ENCODE measurements at regions not wholly inside any gene's neighbourhood (a gene's known extent, or its start where the extent isn't known, plus 50 kb on each side); places are given as distances from the start of the nearest gene placed in this dataset.

DNA sequence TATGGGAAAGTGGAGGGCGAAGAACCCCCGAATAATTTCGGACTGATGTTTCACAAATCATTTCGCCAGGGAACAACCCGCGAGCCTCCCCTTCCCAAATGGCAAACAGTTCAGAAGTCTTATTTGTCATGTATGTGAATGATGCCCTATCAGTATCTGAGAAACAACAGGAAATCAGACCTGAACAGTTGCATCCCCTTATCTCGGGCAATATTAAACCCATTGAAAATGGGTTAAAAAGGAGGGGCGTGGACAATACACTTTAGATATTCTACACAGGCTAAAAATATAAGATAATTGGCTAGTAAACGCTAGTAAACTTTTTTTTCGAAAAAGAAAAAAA is 1003.3 kb upstream of the NR2F2 start:
- no peak for DNase-seq (ENCODE audit: low spot score in 2 of 2)
- FAIRE-seq: no peak

DNA sequence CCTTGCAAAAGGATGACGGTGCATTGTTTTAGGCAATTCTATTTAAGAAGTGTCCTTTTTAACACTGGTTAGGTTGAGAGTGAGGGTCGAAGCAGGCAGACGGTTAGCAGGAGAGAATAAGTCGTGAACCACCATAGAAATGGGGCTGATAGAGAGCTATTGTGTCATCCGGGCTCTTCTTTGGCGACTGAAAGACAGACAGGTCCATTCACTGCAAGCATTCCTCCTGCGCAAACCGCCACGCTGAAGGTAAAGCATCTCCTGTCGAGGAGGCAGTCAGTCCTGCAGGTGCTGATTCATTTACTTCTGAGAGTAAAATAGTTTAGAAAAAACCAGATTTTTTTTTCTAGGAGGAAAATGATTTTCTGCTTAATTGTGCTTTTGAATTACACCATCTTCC is 1002.8 kb upstream of the NR2F2 start:
- DNase-seq (ENCODE audit: low spot score in 2 of 2) (no peak), FAIRE-seq (no peak)

DNA sequence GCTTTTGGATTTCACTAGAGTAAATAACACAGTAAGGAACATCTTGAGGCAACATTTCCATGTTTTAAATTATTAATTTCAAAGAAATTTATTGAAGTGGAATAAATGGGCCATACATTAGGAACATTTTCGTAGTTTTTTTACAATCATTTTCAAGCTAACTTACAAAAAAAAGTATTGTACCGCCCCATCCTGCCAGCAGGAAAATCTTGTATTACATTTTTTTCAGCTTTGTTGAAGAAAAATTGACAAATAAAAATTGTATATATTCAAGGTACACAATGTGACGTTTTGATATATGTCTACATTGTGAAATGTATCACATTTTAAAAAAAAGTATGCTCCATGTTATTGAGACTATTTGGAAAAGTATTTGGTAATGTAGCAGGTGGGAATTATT is 1001.9 kb upstream of the NR2F2 start:
- DNase-seq (ENCODE audit: low spot score in 2 of 2) (no peak), FAIRE-seq (no peak)

DNA sequence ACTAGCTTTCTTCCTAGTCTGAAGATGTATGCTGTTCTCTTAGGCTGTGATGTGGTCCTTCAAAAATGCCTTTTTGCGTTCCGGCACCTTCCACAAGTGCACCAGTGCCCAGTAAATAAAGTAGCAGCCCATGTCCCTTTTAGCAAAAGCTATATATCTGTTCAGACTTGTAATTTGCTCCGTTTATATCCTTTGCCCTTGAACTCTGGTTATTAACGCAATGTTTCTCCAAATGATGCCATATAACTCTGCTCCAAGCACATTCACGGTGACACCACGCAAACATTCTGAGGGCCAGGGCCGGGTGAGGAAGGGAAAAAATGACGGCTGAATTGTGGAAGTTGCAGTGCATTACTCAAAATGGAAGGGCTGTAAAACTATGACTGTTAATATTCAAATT is 1001.1 kb upstream of the NR2F2 start:
- no peak for FAIRE-seq
- no peak for DNase-seq (ENCODE audit: low spot score in 2 of 2)

DNA sequence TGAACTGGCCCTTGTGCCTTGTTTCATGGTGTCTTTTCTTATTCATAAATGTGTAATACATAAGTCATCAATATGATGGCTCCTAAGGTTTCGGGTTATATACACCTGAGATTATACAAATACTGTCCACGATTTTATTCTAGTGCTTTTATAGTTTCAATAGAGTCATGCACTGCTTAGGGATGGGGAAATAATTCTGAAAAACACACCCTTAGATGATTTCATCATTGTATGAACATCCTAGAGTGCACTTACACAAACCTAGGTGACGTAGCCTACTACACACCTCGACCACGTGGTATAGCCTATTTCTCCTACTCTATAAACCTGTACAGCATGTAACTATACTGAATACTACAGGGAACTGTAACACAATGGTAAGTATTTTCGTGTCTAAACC is 988.8 kb upstream of the NR2F2 start:
- no peak for FAIRE-seq
- DNase-seq (ENCODE audit: low spot score in 2 of 2): no peak

DNA sequence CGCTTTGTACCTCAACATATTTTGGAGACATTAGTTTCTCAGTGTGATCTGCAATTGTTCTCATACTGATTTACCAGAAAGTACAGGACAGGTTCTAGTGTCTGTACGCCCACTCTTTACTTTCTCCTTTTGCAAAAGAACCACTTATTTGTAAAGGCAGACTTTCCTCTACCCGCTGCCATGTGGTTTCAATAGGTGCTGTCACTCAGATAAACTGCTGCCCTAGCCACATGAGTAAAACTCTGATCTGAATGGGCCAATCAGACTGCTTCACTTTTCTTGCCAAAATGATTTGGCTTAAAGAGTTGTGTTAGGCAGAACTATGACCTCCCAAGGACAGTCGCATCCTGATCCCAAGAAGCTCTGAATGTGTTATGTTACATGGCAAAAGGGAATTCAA is 984.6 kb upstream of the NR2F2 start:
- FAIRE-seq (no peak), DNase-seq (ENCODE audit: low spot score in 2 of 2) (no peak)

DNA sequence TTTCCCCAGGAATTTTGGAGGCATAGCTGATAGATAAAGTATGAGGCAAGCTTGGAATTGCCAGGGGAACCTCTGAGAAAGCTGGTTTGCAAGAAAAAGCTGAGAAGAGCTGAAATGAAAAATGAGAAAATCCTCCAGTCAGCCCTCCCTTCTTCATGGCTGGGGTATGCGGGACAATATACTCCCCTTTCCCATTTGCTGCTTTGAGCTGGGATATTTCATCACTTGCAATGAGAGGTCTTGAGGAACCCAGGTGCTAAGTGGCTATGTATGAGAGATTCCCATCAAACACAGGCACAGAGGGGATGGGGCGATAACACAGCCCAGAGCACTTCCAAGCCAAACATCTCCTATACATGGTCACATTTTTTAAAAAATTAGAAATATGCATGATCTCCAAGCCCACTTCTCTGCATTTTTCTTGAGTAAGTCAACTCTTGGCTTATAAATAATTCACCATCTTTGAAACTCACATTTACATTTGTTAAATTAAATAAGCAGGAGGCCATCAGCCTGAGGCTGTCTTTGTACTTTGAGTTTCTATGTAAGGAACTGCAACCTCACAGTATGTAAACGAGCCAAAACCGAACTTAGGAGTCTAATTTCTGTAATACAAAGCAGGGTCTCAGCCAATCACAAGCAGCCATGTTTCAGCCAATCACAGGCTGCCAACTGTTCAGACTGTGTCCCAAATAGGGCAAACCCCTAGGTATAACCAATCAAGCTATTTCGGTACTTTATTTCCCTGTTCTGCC is 983.6 kb upstream of the NR2F2 start:
- FAIRE-seq: no peak

DNA sequence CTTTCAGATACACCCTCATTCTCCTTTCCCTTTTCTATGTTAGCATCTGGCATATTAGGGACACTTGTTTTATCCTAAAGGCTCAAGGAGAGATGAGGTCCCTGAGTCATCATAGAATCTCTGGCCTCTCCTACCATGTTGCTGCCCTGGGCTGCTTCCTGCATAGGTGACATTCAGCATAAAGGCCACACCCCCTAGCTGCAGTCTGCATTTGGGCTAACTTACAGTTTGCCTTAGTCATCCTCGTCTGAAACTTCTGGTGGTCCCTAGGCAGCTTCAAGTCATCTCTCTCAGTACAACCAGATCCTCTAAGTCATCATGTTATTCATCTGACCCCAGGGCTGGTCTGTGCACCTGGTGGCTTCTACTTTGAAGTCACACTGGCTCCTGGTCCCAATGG is 982.7 kb upstream of the NR2F2 start:
- FAIRE-seq: no peak
- DNase-seq (ENCODE audit: low spot score in 2 of 2): no peak

More for the DNA sequence above, 983.6 kb upstream of the NR2F2 start:
- DNase-seq (ENCODE audit: low spot score in 2 of 2): no peak

DNA sequence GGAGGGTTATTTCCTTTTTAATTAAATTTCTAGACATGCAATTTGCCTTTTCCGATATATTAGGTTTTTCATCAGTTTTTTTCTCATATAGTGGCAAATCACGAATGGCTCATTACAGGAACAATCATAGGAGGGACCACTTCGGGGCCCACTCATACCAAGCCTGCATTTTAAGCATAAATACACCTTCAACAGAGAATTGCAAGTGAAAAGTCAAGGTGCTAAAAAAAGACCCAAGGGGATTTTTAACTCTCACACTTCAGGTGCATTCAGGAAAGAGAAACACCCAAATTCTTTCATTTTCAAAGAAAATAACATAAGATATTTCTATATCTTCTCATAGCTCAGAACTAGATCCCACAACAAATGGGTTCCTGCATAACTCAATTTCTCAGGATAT is 979.6 kb upstream of the NR2F2 start:
- FAIRE-seq (no peak), DNase-seq (ENCODE audit: low spot score in 2 of 2) (no peak)

DNA sequence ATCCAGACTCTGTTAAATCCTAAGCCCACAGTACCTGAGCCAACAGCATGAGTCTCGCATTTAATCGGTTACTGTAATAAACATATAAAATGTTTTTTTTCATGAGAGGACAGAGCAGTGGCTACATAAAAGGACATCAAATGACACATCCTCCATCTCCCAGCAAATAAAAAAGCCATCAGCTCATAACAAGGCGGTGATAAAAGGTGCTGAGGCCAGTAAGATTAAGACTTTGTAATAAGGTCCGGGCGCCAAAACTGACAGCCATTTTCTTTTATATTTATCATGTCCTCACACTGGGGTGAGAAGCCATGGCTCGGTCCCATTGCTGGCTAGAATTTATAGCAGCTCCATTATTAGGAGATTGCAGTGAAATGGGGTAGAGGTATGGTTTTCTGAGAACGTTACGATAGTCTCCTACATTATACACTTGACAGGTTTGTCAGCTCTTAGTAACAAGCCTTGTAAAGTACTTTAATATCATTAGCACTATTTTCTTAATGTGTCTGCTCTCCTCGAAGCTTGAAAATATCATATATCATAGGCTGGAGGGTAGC is 977.8 kb upstream of the NR2F2 start:
- DNase-seq (ENCODE audit: low spot score in 2 of 2) (no peak), FAIRE-seq (no peak)

DNA sequence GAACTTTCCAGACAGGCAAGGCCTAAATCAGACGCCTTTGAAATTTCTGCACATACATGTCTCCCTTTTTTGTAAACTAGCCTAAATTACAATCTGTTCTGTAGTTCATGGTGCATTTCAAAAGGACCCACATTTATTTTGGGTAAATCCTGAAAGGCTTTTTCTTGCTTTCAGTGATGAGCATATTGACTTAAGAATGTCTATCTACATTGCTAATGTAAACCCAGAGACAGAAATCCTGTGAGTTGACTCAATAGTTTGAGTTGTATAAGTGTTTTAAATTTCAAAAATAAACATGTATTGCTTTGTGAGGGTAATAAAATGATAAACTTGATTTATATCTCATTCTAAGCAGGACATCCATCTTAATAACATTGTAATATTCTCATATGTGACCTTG is 977.0 kb upstream of the NR2F2 start:
- no peak for FAIRE-seq
- DNase-seq (ENCODE audit: low spot score in 2 of 2): no peak

DNA sequence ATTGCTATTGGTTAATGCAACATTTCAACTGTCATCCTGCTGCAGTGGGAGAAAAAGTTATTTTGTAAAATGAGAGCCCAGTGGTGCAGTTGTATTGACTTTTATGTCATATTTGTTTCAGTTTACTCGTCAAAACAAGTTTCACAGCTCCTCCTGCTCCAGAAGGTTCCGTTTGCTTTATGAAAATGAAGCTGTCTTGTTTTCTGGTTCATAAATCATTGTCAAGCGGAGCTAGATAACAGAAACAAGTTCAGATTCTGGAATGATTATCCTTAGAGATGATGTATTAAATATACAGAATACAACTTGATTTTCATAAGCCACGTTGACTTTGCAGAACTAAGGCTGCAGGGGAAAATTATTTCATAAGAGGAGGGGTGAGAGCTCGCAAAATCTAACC is 970.5 kb upstream of the NR2F2 start:
- DNase-seq (ENCODE audit: low spot score in 2 of 2) (no peak), FAIRE-seq (no peak)

DNA sequence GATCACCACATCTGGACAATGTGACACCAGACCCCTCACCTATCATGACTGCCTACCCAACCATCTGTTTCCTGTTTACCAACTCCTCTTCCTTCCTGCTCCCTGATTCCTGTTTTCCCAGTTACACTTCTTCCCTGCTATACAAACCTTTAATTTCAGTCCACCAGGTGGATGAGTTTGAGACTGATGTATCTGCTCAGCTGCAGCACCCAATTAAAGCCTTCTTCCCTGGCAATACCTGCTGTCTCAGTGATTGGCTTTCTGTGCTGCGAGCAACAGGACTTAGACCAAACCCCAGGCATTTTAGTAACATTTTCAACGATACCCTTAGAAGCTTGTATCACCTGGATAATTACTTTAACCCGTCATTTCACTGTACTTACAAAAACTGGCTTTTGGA is 968.2 kb upstream of the NR2F2 start:
- FAIRE-seq (no peak), DNase-seq (ENCODE audit: low spot score in 2 of 2) (no peak)

DNA sequence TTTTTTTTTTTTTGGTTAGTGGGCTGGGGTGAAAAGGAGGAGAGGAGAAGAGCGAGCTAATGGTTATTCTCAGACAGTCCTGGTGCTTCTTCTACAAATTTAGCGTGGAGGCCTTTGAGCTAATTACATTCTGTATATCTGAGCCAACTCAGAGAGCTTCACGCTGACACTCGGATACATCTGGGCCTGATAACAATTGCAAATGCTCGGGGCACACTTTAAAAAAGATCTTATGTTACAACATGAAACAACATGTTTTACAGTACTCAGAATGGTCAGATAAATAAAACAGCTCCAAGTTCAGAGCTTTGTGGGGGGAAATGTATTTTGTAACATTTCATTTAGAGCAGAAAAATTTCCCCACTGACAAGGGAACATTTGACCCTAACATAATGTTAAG is 966.9 kb upstream of the NR2F2 start:
- FAIRE-seq (no peak), DNase-seq (ENCODE audit: low spot score in 2 of 2) (no peak)

DNA sequence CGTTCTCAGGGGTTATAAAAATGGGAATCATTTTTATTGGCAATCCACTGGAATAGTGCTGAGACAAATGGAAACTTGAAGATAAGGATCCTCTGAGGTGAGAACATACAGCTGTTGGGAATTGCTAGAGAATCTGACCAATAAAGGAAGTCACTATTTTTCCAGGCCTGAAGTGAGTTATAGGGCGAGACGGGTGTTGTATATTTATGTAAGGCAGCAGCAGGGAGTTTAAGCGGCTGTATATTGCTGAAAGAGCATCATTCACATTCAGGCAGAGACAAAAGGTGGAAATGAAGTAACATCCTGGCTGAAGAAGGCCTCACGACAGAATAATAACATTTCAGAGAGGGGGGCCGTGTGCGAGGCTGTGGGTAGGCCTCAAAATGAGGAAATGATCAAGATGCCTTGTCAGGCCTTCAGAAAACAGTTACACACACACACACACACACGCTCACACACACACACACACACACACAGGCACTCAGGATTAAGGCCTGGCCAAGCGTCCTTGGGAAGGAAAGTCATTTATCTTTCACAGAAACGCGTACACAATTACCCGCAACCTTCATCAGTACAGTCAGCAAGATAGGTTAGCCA is 964.9 kb upstream of the NR2F2 start:
- DNase-seq (ENCODE audit: low spot score in 2 of 2) (no peak), FAIRE-seq (no peak)

DNA sequence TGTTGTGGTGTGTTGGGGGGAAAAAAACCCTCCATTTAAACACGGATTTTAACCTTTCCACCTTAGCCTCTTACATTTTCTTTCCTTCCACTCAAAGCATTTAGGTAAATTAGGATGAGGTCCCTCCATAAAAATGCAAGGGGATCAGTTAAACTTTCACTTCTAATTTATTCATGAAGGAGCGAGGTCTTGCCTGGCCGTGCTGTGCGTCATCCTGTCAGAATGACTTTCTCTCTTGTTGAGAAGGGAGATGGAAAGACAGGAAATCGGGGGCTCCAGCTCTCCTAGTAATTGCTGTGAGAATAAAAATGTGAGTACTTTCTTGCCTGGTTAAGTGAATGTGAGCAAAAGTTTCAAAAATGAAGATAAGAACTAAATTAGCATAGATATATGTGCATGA is 962.3 kb upstream of the NR2F2 start:
- no peak for FAIRE-seq
- no peak for DNase-seq (ENCODE audit: low spot score in 2 of 2)

DNA sequence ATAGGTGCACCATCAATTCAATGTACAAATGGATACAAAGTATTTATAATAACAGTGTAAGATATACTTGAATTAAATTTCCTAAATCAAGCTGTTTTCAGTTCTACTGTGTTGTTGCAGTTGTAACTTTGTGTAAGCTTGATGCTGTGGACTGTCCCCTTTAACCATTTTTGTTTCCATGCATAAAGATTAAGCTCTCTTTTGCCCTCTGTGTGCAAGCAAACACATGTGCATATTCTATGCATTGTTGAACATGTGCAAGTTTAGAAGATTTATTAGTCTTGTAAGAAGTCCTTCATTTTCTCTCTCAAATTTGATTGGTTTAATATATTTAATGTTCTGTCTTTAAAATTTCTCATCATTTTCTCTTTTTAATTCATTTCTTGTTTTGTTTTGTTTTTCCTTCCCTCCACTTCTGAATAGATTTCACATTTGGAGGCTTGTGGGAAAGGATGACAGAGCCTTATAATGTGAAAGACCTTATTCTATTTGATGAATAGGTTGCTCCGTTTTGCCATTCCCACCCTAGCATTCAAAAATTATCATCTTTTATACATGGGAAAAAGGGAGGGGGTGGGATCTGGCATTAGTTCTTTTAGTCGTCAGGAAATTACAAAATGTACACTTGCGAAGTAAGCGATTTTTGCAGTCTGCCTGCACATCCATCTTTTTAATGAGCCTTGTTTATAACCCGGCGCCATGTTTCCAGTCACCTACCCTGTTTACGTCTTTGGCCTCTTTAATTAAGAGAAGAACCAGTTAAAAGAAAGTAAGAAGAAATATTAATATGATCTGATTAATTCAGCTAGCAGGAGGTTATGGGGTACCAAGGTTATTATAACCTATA is 961.5 kb upstream of the NR2F2 start:
- FAIRE-seq (no peak), DNase-seq (ENCODE audit: low spot score in 2 of 2) (no peak)

DNA sequence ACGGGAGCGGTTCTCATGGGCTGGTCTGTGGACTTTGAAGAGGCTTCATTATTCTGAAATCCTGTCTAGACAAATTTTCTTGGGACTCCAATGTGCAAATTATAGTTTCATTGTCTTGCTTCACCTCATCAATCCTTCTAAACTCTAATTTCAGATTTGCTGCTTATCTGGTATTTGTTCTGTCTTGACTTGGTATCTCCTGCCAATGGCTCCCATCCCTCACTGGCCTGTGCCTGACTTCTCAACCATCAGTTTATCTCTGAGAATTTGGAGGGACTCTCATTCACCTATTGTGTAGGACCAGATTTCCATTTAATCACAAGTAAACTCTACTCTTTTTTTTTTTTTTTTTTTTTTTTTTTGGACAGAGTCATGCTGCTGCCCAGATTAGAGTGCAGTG is 960.2 kb upstream of the NR2F2 start:
- no peak for FAIRE-seq

DNA sequence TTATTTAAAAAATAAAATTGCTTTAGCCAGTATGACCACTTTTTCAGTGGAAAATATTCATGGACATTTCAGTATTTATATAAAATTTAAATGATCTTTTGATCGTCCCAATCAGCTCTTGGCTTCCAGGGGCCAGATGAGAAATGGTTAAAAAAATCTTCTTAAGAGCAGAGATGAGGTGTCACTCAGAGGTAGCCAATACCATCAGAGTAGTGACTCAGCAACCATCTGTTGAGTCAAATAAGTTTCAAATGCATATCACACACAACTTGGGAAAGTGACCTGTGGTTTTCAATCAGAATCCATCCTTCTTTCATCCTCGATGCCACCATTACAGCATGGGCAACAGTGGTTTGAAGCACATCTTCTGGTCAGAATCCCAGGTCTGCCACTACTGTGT is 958.8 kb upstream of the NR2F2 start:
- no peak for FAIRE-seq
- DNase-seq (ENCODE audit: low spot score in 2 of 2): no peak

More for the DNA sequence above, 960.2 kb upstream of the NR2F2 start:
- no peak for DNase-seq (ENCODE audit: low spot score in 2 of 2)

DNA sequence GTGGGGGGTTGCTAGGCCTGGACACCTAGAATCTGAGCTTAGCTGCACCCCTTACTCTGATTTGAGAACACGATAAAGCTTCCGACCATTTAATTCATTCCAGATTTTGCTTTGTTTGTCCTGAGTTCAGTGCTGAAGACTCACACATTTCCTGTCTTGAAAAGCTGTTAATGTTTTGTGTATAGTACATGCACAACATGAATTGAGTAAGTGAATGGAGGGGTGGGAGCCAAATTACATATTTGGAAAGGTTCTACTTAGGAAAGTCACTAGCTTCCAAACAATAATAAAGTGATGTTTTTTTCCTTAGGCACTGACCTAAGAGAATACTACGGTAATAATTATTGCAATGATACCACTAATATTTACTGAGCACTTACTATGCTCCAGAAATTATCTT is 955.2 kb upstream of the NR2F2 start:
- no peak for DNase-seq (ENCODE audit: low spot score in 2 of 2)
- no peak for FAIRE-seq

DNA sequence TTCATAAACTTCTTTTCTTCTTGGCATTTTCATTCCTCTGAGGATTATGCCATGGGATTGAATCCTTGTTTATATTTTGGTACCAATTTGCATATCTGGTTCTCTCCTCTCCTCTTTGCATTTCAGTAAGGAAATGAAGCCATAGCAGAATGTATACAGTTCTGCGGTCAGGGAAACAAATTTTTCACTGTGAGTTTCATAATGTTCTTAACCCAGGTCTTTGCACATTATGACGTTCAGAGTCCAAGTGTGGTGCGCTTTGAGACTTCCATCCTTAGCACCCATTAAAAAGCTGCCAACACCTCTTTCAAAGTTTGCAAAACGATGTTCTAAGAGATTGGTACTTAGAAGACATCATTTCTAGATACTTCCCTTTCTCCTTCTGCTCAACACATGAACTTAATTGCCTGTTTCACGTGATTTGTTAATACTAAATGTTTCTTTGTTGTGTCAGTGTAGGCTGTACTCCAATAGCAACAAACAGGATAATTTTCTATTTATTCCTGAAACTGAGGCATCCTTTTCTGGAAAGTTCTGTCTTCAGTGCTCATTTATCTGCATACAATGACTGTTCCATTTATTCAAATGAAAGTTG is 953.1 kb upstream of the NR2F2 start:
- DNase-seq (ENCODE audit: low spot score in 2 of 2) (no peak), FAIRE-seq (no peak)
